ENCODE measurements at regions not wholly inside any gene's neighbourhood (a gene's known extent, or its start where the extent isn't known, plus 50 kb on each side); places are given as distances from the start of the nearest gene placed in this dataset.
"Not testable (repeated sequence)": the region's sequence is repeated elsewhere in the genome, so short reads cannot be mapped to it uniquely, and the experiment has no call there.

- DNase-seq: no peak
Observed at GRCh38 chr9:134526584-134527477, 114.8 kb upstream of the COL5A1 start.

- DNase-seq: no peak
Observed at GRCh38 chr9:134530724-134531123, 110.9 kb upstream of the COL5A1 start.

GRCh38 chr9:134531220-134531970, 110.2 kb upstream of the COL5A1 start:
- DNase-seq: no peak

- no peak for DNase-seq
Observed at GRCh38 chr9:134532084-134532483, 109.5 kb upstream of the COL5A1 start.

- DNase-seq: not testable (repeated sequence)
Observed at GRCh38 chr9:134532661-134533060, 108.9 kb upstream of the COL5A1 start.

GRCh38 chr9:134533850-134534588, 107.6 kb upstream of the COL5A1 start:
- peak in 33 of 56 donors; percentile 6 to 73 (median 35) for DNase-seq

GRCh38 chr9:134534661-134535080, 106.9 kb upstream of the COL5A1 start:
- no peak for DNase-seq

GRCh38 chr9:134535171-134535570, 106.4 kb upstream of the COL5A1 start:
- DNase-seq: no peak

GRCh38 chr9:134536101-134536900, 105.3 kb upstream of the COL5A1 start:
- DNase-seq: no peak

GRCh38 chr9:134536931-134537330, 104.7 kb upstream of the COL5A1 start:
- DNase-seq: no peak

- no peak for DNase-seq
Observed at GRCh38 chr9:134537951-134538641, 103.5 kb upstream of the COL5A1 start.

- DNase-seq: no peak
Observed at GRCh38 chr9:134538856-134539566, 102.6 kb upstream of the COL5A1 start.

GRCh38 chr9:134539586-134540194, 101.9 kb upstream of the COL5A1 start:
- no peak for DNase-seq

- DNase-seq: no peak
Observed at GRCh38 chr9:134540276-134541096, 101.1 kb upstream of the COL5A1 start.

GRCh38 chr9:134541097-134541747, 100.4 kb upstream of the COL5A1 start:
- no peak for DNase-seq

- DNase-seq: peak in 8 of 56 donors; percentile 8 to 42 (median 21)
Observed at GRCh38 chr9:134544388-134545214, 97.0 kb upstream of the COL5A1 start.

GRCh38 chr9:134545215-134545542, 96.4 kb upstream of the COL5A1 start:
- DNase-seq: no peak

All from nucleus accumbens (tissue), 56 donors.